GM12892 (cell line): ENCODE measurements at regions not wholly inside any gene's neighbourhood (a gene's known extent, or its start where the extent isn't known, plus 50 kb on each side); places are given as distances from the start of the nearest gene placed in this dataset.

ENCODE experiments used
- POLR2A ChIP-seq: IDR thresholded peaks from 2 replicates; pipeline ENCODE4 v1.6.1; 2011; ENCODE audit warnings: low read depth, low read length, control low read depth
- POLR2AphosphoS5 ChIP-seq: IDR thresholded peaks from 2 replicates; pipeline ENCODE4 v1.6.1; 2011; ENCODE audit warnings: low read depth, low read length, control low read depth
- TAF1 ChIP-seq: IDR thresholded peaks from 2 replicates; pipeline ENCODE4 v1.6.1; 2011; ENCODE audit warnings: low read depth, mild to moderate bottlenecking, control low read depth, low read length, borderline replicate concordance

GRCh38 chr5:63247651-63248050 is 669.0 kb downstream of the LRRC70 start:
- TF ChIP-seq POLR2A (no peak), TAF1 (no peak), POLR2AphosphoS5 (no peak)
